ENCODE measurements at regions not wholly inside any gene's neighbourhood (a gene's known extent, or its start where the extent isn't known, plus 50 kb on each side); places are given as distances from the start of the nearest gene placed in this dataset.

DNA sequence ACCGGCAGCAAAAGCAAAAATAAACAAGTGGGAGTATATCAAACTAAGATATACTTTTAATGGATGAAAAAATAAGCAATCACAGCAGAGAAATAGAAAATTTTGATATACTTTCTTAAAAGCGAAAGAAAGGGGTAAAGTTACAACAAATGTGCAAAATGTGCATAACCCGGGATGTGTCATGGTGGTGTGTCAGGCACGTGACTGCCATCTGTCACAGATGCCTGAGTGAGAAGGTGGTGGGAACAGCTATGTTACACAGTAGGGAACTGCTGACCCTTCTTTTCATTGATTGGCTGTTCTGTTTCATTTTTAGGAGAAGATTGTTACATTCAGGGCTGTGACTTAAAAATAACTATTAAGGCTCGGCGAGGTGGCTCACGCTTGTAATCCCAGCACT, 168.1 kb upstream of the PELI2 start:
- Histone ChIP-seq H3K36me3 (ENCODE audit: control insufficient read depth in 4 of 4, insufficient read depth in 3 of 4, low read depth in 1 of 4, low read length in 3 of 4) (peaks cover 0 to 1% (median 0%) of the 10 kb centered on the region in 4 donors), H3K9me3 (ENCODE audit: control insufficient read depth in 4 of 4, low read length in 3 of 4) (no peaks in the 10 kb centered on the region), H3K9ac (ENCODE audit: low read depth in 1 of 2, low read length in 2 of 2) (no peak overlapping the region), H3K27ac (ENCODE audit: low read depth in 1 of 2, low read length in 2 of 2) (no peak overlapping the region), H3K4me3 (ENCODE audit: low read depth in 1 of 3, low read length in 3 of 3) (no peak overlapping the region), H3K27me3 (ENCODE audit: control insufficient read depth in 4 of 4, insufficient read depth in 4 of 4, low read length in 3 of 4) (no peaks in the 10 kb centered on the region), H3K4me1 (ENCODE audit: control insufficient read depth in 4 of 4, insufficient read depth in 4 of 4, low read length in 3 of 4) (no peaks in the 10 kb centered on the region)
- DNase-seq (ENCODE audit: low spot score) = no peak
- TF ChIP-seq FOXA1 (IDR thresholded peaks at IDR 0.05) = no peak
- TF ChIP-seq HNF4A (conservative IDR thresholded peaks at IDR 0.05) = no peak
- TF ChIP-seq ATF3 (IDR thresholded peaks at IDR 0.05) = no peak
- TF ChIP-seq SP1 (IDR thresholded peaks at IDR 0.05) = no peak
- TF ChIP-seq EGR1 (IDR thresholded peaks at IDR 0.05; ENCODE audit: low read depth in 2 of 2) = no peak
- TF ChIP-seq HNF4G (IDR thresholded peaks at IDR 0.05) = no peak
- TF ChIP-seq YY1 (IDR thresholded peaks at IDR 0.05) = no peak
- TF ChIP-seq, protein P1, sequence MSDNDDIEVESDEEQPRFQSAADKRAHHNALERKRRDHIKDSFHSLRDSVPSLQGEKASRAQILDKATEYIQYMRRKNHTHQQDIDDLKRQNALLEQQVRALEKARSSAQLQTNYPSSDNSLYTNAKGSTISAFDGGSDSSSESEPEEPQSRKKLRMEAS (IDR thresholded peaks at IDR 0.05) = no peak
- WGBS = 86% methylated on average over 7 of the region's 7 CpGs

- Histone ChIP-seq H3K9me3 (ENCODE audit: control insufficient read depth in 4 of 4, low read length in 3 of 4) (no peaks in the 10 kb centered on the region), H3K9ac (ENCODE audit: low read depth in 1 of 2, low read length in 2 of 2) (no peak overlapping the region), H3K27ac (ENCODE audit: low read depth in 1 of 2, low read length in 2 of 2) (no peak overlapping the region), H3K4me1 (ENCODE audit: control insufficient read depth in 4 of 4, insufficient read depth in 4 of 4, low read length in 3 of 4) (no peaks in the 10 kb centered on the region), H3K27me3 (ENCODE audit: control insufficient read depth in 4 of 4, insufficient read depth in 4 of 4, low read length in 3 of 4) (no peaks in the 10 kb centered on the region), H3K36me3 (ENCODE audit: control insufficient read depth in 4 of 4, insufficient read depth in 3 of 4, low read depth in 1 of 4, low read length in 3 of 4) (peaks cover 0 to 1% (median 0%) of the 10 kb centered on the region in 4 donors), H3K4me3 (ENCODE audit: low read depth in 1 of 3, low read length in 3 of 3) (no peak overlapping the region)
- 84% methylated on average over 9 of the region's 9 CpGs for WGBS
- no peak for TF ChIP-seq TAF1 (conservative IDR thresholded peaks at IDR 0.05)
- TF ChIP-seq RAD21 (IDR thresholded peaks at IDR 0.05) = no peak
- TF ChIP-seq ATF3 (IDR thresholded peaks at IDR 0.05) = no peak
- no peak for TF ChIP-seq FOXA1 (IDR thresholded peaks at IDR 0.05)
- no peak for TF ChIP-seq EGR1 (IDR thresholded peaks at IDR 0.05; ENCODE audit: low read depth in 2 of 2)
- TF ChIP-seq, protein P1 (IDR thresholded peaks at IDR 0.05) = no peak
- no peak for TF ChIP-seq HNF4A (conservative IDR thresholded peaks at IDR 0.05)
- DNase-seq (ENCODE audit: low spot score) = no peak
Measured at GRCh38 chr14:55951341-55952206, 166.6 kb upstream of the PELI2 start.

- no peaks in the 10 kb centered on the region for H3K9me3 ChIP-seq (ENCODE audit: control insufficient read depth in 4 of 4, low read length in 3 of 4)
- H3K27ac ChIP-seq (ENCODE audit: low read depth in 1 of 2, low read length in 2 of 2) = no peak overlapping the region
- H3K9ac ChIP-seq (ENCODE audit: low read depth in 1 of 2, low read length in 2 of 2) = no peak overlapping the region
- DNase-seq (ENCODE audit: low spot score) = no peak
- H3K4me1 ChIP-seq (ENCODE audit: control insufficient read depth in 4 of 4, insufficient read depth in 4 of 4, low read length in 3 of 4) = peaks cover 0 to 1% (median 0%) of the 10 kb centered on the region in 4 donors
- H3K4me3 ChIP-seq (ENCODE audit: low read depth in 1 of 3, low read length in 3 of 3) = no peak overlapping the region
- peaks cover 0 to 1% (median 0%) of the 10 kb centered on the region in 4 donors for H3K36me3 ChIP-seq (ENCODE audit: control insufficient read depth in 4 of 4, insufficient read depth in 3 of 4, low read depth in 1 of 4, low read length in 3 of 4)
- peaks cover 0 to 4% (median 0%) of the 10 kb centered on the region in 4 donors for H3K27me3 ChIP-seq (ENCODE audit: control insufficient read depth in 4 of 4, insufficient read depth in 4 of 4, low read length in 3 of 4)
- TF ChIP-seq SP1 (IDR thresholded peaks at IDR 0.05) (no peak), NR2F2 (IDR thresholded peaks at IDR 0.05) (no peak), ZBTB33 (IDR thresholded peaks at IDR 0.05) (no peak), EGR1 (IDR thresholded peaks at IDR 0.05; ENCODE audit: low read depth in 2 of 2) (no peak), TAF1 (conservative IDR thresholded peaks at IDR 0.05) (no peak), FOXA2 (IDR thresholded peaks at IDR 0.05) (no peak), FOXA1 (IDR thresholded peaks at IDR 0.05) (no peak), CTCF (IDR thresholded peaks at IDR 0.05; ENCODE audit: low read depth, low read length, missing input control) (no peak), REST (IDR thresholded peaks at IDR 0.05) (no peak), GABPA (IDR thresholded peaks at IDR 0.05 in 1 of 2, conservative IDR thresholded peaks at IDR 0.05 in 1 of 2) (no peak), YY1 (IDR thresholded peaks at IDR 0.05) (no peak), HNF4A (conservative IDR thresholded peaks at IDR 0.05) (no peak), JUND (IDR thresholded peaks at IDR 0.05) (no peak), HNF4G (IDR thresholded peaks at IDR 0.05) (no peak)
- TF ChIP-seq, protein P1 (IDR thresholded peaks at IDR 0.05) = no peak
Measured at GRCh38 chr14:55954108-55954507, 164.1 kb upstream of the PELI2 start.

Data from liver (tissue), 8 donors.